NT2/D1 (cell line): ENCODE measurements at regions not wholly inside any gene's neighbourhood (a gene's known extent, or its start where the extent isn't known, plus 50 kb on each side); places are given as distances from the start of the nearest gene placed in this dataset.

Experiments
- DNase-seq: peaks from one replicate; pipeline ENCODE4 v3.0.0-alpha.2; 2011; ENCODE audit warnings: low read depth, low spot score
- H3K27me3 ChIP-seq: 2 replicates; pipeline ENCODE4 v1.6.0; 2011; ENCODE audit warnings: mild to moderate bottlenecking; ENCODE audit not compliant: insufficient read length, insufficient read depth
- H3K36me3 ChIP-seq: 2 replicates; pipeline ENCODE4 v1.6.1; 2011; ENCODE audit warnings: mild to moderate bottlenecking, low read length, mixed read lengths; ENCODE audit not compliant: insufficient read depth, insufficient read length
- H3K4me1 ChIP-seq: 2 replicates; pipeline ENCODE4 v1.5.1; 2011; ENCODE audit not compliant: insufficient read depth, insufficient read length
- H3K4me3 ChIP-seq: 2 replicates; pipeline ENCODE4 v1.5.1; 2011; ENCODE audit warnings: low read depth; ENCODE audit not compliant: insufficient read length
- H3K9ac ChIP-seq: 2 replicates; pipeline ENCODE4 v1.6.0; 2011; ENCODE audit warnings: low read depth; ENCODE audit not compliant: insufficient read length
- H3K9me3 ChIP-seq: 2 replicates; pipeline ENCODE4 v1.5.1; 2011; ENCODE audit warnings: mild to moderate bottlenecking, low read length; ENCODE audit not compliant: insufficient read depth
- SUZ12 ChIP-seq: IDR thresholded peaks from 2 replicates; pipeline ENCODE4 v1.6.1; 2011; ENCODE audit not compliant: insufficient read length, insufficient read depth; ENCODE audit errors: extremely low read depth
- YY1 ChIP-seq: IDR thresholded peaks from 2 replicates; pipeline ENCODE4 v1.6.1; 2011; ENCODE audit not compliant: insufficient read length, insufficient read depth
- ZNF274 ChIP-seq: IDR thresholded peaks from 2 replicates; pipeline ENCODE4 v1.6.1; 2011; ENCODE audit warnings: mild to moderate bottlenecking, low read depth, low read length

DNA sequence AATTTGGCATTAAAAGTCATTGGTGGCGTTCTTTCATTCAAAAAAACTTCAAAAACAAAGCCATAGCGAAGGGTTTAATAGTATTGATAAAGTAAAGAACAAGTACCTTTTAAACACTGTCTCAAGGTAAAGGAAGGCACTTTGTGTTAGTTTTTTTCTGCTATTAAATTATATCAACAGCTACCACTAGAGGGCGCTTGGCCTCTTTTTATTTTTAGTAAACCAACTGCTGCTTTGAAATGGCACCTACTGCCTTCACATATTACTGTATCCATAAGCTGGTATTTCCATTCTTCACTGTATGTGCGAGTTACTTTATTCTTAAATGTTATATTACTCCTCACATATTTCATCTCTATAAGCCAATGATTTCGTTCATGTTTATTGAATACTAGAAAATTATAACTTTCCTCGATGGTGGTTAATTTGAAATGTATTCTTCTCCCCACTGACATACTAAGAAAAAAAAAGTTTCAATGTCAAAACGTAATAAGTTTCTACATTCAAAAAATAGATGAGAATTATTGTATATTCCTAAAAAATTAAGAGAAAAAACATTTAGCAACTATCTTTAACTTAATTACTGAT is 125.7 kb upstream of the CXADR start:
- Histone ChIP-seq H3K9ac (no peak overlapping the region), H3K4me3 (no peak overlapping the region), H3K4me1 (peaks cover 3% of the 10 kb centered on the region), H3K27me3 (no peaks in the 10 kb centered on the region), H3K9me3 (no peaks in the 10 kb centered on the region), H3K36me3 (no peaks in the 10 kb centered on the region)
- DNase-seq: peak; percentile 72
- TF ChIP-seq ZNF274 (no peak), SUZ12 (no peak), YY1 (no peak)

DNA sequence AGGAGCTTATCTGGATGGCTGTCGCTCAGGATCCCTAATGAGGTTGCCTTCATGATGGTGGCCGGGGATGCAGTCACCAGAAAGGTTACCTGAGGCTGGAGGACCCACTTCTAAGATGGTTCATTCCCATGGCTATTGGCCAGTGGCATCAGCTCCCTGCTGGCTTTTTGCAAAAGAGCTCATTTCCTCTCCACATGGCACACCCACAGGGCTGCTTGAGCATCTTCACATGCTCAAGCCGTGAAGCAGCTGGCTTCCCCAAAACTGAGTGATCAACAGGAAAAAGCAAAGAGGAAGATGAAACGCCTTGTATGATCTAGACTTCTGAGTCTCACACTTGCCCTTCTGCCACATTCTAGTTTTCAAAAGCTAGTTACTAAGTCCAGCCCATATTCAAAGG is 124.6 kb upstream of the CXADR start:
- Histone ChIP-seq H3K9ac (no peak overlapping the region), H3K36me3 (no peaks in the 10 kb centered on the region), H3K4me3 (no peak overlapping the region), H3K9me3 (no peaks in the 10 kb centered on the region), H3K27me3 (no peaks in the 10 kb centered on the region), H3K4me1 (peaks cover 3% of the 10 kb centered on the region)
- DNase-seq: no peak
- TF ChIP-seq YY1 (no peak), ZNF274 (no peak), SUZ12 (no peak)

DNA sequence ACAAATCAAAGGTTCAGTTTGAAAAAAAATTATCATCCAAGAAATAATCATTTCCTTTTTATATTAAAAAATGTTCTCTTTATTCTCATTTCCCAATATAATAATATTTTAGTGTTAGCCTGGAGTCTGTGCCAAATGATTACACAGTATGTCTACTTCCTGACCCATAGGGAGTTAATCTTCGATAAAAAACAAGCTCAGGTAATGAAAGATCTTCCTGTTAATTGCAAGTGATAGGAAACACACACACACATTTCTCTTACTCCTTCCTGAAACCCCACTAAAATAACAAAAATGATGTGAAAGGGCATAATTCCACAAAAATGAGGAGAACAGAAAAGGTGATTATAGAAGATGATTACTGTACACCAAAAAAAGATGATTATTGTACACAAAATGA is 123.5 kb upstream of the CXADR start:
- Histone ChIP-seq H3K4me3 (no peak overlapping the region), H3K36me3 (no peaks in the 10 kb centered on the region), H3K4me1 (peaks cover 3% of the 10 kb centered on the region), H3K27me3 (no peaks in the 10 kb centered on the region), H3K9me3 (no peaks in the 10 kb centered on the region), H3K9ac (no peak overlapping the region)
- TF ChIP-seq ZNF274: no peak
- no peak for TF ChIP-seq SUZ12
- no peak for TF ChIP-seq YY1
- DNase-seq: no peak

DNA sequence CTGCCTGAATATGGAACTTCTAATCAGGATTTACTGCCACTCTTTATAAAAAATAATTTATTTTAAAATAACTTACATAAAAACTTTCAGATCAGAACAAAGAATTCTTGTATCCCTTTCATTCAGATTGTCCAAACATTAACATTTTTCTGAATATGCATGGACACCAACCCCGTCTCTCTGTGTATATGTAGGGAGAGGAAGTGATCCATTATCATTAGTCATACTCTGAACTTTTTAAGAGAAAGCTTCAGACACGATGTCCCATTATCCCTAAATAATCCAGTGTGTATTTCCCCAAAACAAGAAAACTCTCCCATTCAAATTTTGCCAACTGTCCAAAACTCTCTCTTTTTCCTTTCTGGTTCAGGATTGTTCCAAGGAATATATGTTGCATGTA is 122.3 kb upstream of the CXADR start:
- no peak for DNase-seq
- no peak overlapping the region for H3K9ac ChIP-seq
- H3K9me3 ChIP-seq: no peaks in the 10 kb centered on the region
- no peaks in the 10 kb centered on the region for H3K27me3 ChIP-seq
- no peak overlapping the region for H3K4me3 ChIP-seq
- TF ChIP-seq ZNF274: no peak
- H3K36me3 ChIP-seq: no peaks in the 10 kb centered on the region
- peaks cover 3% of the 10 kb centered on the region for H3K4me1 ChIP-seq

DNA sequence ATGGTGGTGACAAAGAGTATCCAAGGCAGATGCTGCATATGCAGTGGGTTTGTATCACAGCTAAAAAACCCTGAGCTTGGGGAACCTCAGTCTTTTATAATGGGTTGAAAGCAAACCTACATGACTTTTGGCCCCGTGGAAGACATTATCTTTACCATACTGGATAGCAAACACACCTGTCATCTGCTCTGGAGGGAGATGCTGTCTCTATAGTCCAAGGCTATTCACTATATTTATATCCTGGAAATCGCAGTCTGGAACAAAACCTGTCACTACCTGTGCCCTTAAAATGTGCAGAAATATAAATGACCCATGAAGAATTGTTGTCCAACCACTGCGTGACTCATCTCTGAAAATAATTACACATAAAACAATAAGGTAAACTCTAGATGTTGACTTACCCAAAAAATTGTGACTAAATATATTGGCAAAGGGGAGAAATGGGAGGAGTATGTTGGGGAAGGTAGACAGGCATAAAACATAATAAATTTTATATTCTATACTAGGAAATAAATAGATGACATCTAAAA is 121.0 kb upstream of the CXADR start:
- Histone ChIP-seq H3K4me3 (no peak overlapping the region), H3K9ac (no peak overlapping the region), H3K36me3 (no peaks in the 10 kb centered on the region), H3K27me3 (no peaks in the 10 kb centered on the region), H3K9me3 (no peaks in the 10 kb centered on the region), H3K4me1 (peaks cover 3% of the 10 kb centered on the region)
- no peak for TF ChIP-seq YY1
- no peak for TF ChIP-seq ZNF274
- no peak for DNase-seq

DNA sequence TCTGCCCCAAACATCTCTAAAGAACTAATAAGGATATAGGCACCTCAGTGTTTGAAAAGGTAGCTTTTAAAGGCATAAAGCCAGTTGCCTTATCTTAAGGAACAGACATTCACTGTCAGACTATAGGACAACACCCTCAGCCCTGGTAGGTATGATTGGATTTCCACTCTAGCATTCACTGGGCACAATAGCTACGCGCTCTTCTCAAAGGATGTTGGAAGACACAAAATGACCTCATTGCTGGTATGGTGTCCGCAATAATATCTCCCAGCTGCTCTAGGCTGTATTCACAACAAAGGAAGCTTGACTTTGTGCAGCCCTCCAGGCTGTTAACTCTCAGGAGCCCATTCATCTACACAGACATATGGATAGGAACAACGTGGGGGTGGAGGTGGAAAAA is 119.4 kb upstream of the CXADR start:
- DNase-seq: no peak
- H3K9me3 ChIP-seq: no peaks in the 10 kb centered on the region
- TF ChIP-seq SUZ12 (no peak), YY1 (no peak), ZNF274 (no peak)
- H3K4me3 ChIP-seq: no peak overlapping the region
- no peaks in the 10 kb centered on the region for H3K36me3 ChIP-seq
- no peaks in the 10 kb centered on the region for H3K27me3 ChIP-seq
- no peaks in the 10 kb centered on the region for H3K4me1 ChIP-seq
- no peak overlapping the region for H3K9ac ChIP-seq

DNA sequence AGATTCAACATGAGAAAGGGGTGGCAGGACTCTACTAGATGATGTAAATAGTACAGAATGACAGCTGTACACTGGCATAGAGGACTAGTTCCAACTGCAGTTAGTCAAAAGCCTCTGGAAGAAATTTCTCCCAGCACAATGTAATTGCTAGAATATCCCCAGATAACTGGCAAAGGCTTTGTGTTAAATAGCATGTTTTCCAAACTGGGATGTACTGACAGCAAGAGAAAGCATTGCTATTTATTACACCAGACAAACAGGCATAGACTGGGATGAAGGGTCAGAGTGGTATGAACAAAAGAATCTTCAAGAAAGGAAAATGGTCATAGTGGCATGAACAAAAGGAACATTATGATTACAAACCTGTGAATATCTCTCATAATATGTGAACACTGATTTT is 115.9 kb upstream of the CXADR start:
- no peak overlapping the region for H3K9ac ChIP-seq
- DNase-seq: no peak
- no peaks in the 10 kb centered on the region for H3K4me1 ChIP-seq
- no peak for TF ChIP-seq SUZ12
- TF ChIP-seq YY1: no peak
- no peak for TF ChIP-seq ZNF274
- H3K36me3 ChIP-seq: no peaks in the 10 kb centered on the region
- no peaks in the 10 kb centered on the region for H3K27me3 ChIP-seq
- H3K9me3 ChIP-seq: no peaks in the 10 kb centered on the region
- H3K4me3 ChIP-seq: no peak overlapping the region
